ENCODE measurements at regions not wholly inside any gene's neighbourhood (a gene's known extent, or its start where the extent isn't known, plus 50 kb on each side); places are given as distances from the start of the nearest gene placed in this dataset.
"Not testable (repeated sequence)": the region's sequence is repeated elsewhere in the genome, so short reads cannot be mapped to it uniquely, and the experiment has no call there.

GRCh38 chr5:14028938-14029584 lies 84.6 kb upstream of the DNAH5 start:
- CTCF ChIA-PET, result interaction anchor here (0.7 kb wide), 1 partner anchor 165 kb away, joined by 3 read pairs; no protein-coding TSS in a partner anchor
- POLR2A ChIA-PET (ENCODE audit: low non-redundant PET), result no interaction called here
- no peak for TF ChIP-seq CTCF (conservative IDR thresholded peaks at IDR 0.05; ENCODE audit: low read depth)
- no peak overlapping the region for H3K27ac ChIP-seq
- no peak for DNase-seq (ENCODE audit: low spot score)

GRCh38 chr5:14028188-14028587 lies 83.7 kb upstream of the DNAH5 start:
- no peak for TF ChIP-seq CTCF (conservative IDR thresholded peaks at IDR 0.05; ENCODE audit: low read depth)
- DNase-seq (ENCODE audit: low spot score), result no peak
- no peak overlapping the region for H3K27ac ChIP-seq
- CTCF ChIA-PET, result no interaction called here
- POLR2A ChIA-PET (ENCODE audit: low non-redundant PET), result no interaction called here

DNA sequence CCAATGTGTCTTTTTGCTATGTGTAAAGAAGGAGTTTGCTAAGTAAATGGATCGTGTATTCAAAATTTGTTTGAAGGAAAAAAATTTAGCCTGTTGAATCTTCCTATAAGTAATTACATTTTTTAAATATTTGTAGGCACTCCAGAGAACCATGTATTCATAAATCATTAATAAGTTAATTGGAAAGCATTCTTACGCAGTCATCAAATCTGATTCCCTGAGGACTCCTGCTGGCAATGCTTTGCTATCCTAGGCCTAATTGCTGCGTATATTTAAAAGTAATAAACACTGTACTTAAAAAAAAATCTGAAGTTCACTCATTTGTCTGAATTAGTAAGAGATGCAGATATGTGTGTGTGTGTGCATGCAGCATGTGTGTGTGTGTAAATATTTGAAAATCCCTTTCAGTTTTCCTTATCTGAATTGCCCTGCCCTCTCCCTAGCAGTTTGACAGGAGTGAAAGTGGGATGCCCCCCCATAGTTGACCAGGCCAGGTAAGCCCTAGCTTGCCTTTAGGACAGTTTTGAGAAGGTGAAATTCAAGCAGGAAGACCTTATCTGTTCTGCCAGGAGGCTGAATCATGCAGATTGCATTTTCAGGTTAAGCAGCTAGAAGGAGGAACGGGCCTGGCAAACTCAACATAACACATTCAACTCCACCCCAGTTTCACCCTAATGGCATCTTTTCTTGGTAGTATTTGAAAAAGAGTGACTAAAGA lies 81.2 kb upstream of the DNAH5 start:
- DNase-seq (ENCODE audit: low spot score), result no peak
- TF ChIP-seq CTCF (conservative IDR thresholded peaks at IDR 0.05; ENCODE audit: low read depth), result no peak
- CTCF ChIA-PET, result no interaction called here
- H3K27ac ChIP-seq, result no peak overlapping the region
- POLR2A ChIA-PET (ENCODE audit: low non-redundant PET), result no interaction called here

DNA sequence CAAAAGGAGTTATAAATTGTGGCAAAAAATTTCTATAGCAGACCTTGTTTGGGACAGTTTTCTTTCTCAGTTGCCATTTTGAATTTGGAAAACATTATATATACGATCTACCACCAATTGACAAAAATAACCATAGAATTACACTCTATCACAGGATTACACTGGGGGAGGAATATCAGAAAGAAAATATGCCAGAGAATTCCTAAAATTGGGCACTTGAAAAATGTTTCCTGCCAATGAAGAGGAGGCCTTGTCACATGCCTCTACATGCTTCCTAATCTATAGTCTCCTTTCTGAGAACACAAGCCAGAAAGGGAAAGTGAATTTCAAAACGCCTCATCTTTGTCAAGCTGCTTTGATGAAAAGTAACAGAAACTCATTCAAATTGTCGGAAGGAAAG lies 78.5 kb upstream of the DNAH5 start:
- no peak for TF ChIP-seq CTCF (conservative IDR thresholded peaks at IDR 0.05; ENCODE audit: low read depth)
- no peak overlapping the region for H3K27ac ChIP-seq
- DNase-seq (ENCODE audit: low spot score), result no peak
- ChIA-PET POLR2A (ENCODE audit: low non-redundant PET) (no interaction called here), CTCF (no interaction called here)

DNA sequence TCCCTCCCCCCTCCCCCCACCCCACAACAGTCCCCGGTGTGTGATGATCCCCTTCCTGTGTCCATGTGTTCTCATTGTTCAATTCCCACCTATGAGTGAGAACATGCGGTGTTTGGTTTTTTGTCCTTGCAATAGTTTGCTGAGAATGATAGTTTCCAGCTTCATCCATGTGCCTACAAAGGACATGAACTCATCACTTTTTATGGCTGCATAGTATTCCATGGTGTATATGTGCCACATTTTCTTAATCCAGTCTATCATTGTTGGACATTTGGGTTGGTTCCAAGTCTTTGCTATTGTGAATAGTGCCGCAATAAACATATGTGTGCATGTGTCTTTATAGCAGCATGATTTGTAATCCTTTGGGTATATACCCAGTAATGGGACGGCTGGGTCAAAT lies 76.5 kb upstream of the DNAH5 start:
- POLR2A ChIA-PET (ENCODE audit: low non-redundant PET); DNase-seq (ENCODE audit: low spot score): not testable (repeated sequence)
- CTCF ChIA-PET, result interaction anchor here (0.8 kb wide), 1 partner anchor 15 kb away, joined by 5 read pairs; no protein-coding TSS in a partner anchor

GRCh38 chr5:14019768-14020290 lies 75.3 kb upstream of the DNAH5 start:
- POLR2A ChIA-PET (ENCODE audit: low non-redundant PET), result no interaction called here
- DNase-seq (ENCODE audit: low spot score), result no peak
- CTCF ChIA-PET, result interaction anchor here (0.7 kb wide), 1 partner anchor 708 kb away, joined by 3 read pairs; no protein-coding TSS in a partner anchor
- no peak overlapping the region for H3K27ac ChIP-seq
- no peak for TF ChIP-seq CTCF (conservative IDR thresholded peaks at IDR 0.05; ENCODE audit: low read depth)

More for the DNA sequence above, 76.5 kb upstream of the DNAH5 start:
- H3K27ac ChIP-seq, result not testable (repeated sequence)

- no peak for DNase-seq (ENCODE audit: low spot score)
- POLR2A ChIA-PET (ENCODE audit: low non-redundant PET), result no interaction called here
- no peak overlapping the region for H3K27ac ChIP-seq
- no peak for TF ChIP-seq CTCF (conservative IDR thresholded peaks at IDR 0.05; ENCODE audit: low read depth)
- CTCF ChIA-PET, result no interaction called here
Measured at GRCh38 chr5:14017904-14018303, 73.4 kb upstream of the DNAH5 start.
